ENCODE measurements at regions not wholly inside any gene's neighbourhood (a gene's known extent, or its start where the extent isn't known, plus 50 kb on each side); places are given as distances from the start of the nearest gene placed in this dataset.

DNA sequence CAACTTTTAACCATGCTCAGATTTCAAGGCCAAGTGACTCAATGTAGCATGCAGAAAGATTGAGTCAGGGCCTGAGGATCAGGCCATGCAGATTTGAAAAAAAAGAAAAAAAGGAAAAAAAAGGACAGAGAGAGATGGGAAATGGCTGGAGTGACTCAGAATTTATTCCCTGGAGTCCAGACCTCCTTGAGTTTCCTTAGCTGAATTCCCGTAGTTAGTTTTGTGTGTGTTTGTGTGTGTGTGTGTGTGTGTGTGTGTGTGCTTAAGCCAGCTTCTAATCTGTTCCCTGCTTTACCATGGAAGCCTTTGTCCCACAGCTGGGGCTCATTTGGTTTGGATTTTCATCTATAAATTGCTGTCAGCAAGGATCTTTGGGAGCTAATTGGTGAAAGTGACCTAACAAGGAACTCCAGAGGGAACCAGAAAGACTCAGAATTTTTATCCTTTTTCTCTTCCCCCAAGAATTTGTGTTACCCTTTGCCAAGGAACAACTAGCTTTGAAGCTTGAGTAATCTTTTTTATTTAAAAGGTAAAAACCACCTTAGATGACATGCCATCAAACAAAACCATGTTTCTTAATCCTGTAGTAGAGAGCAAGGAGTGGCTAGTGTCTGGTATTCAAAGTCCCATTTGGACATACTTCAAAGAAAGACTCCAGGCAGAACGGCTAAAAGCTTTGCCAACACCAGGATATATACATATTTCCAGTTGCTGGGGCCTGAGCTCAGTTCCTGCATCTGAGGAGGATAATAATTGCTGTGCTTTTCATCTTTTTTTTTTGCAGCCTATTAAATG, 109.0 kb upstream of the DDIT4L start:
- TF ChIP-seq, protein P1, sequence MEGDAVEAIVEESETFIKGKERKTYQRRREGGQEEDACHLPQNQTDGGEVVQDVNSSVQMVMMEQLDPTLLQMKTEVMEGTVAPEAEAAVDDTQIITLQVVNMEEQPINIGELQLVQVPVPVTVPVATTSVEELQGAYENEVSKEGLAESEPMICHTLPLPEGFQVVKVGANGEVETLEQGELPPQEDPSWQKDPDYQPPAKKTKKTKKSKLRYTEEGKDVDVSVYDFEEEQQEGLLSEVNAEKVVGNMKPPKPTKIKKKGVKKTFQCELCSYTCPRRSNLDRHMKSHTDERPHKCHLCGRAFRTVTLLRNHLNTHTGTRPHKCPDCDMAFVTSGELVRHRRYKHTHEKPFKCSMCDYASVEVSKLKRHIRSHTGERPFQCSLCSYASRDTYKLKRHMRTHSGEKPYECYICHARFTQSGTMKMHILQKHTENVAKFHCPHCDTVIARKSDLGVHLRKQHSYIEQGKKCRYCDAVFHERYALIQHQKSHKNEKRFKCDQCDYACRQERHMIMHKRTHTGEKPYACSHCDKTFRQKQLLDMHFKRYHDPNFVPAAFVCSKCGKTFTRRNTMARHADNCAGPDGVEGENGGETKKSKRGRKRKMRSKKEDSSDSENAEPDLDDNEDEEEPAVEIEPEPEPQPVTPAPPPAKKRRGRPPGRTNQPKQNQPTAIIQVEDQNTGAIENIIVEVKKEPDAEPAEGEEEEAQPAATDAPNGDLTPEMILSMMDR (IDR thresholded peaks at IDR 0.05; ENCODE audit: low read depth, low read length) = no peak
- no peak for TF ChIP-seq EZH2phosphoT487 (IDR thresholded peaks at IDR 0.05; ENCODE audit: low read depth)

Measured in OCI-LY3 (cell line).